Activated CD4-positive, alpha-beta T cell treated with anti-CD3 and anti-CD28 coated beads, Interleukin-2, Interleukin-6, amounts not matched to agents 100 ng/mL and 50 ng/mL, durations not matched to agents 16 hours and 8 hours (primary cell): ENCODE measurements at regions not wholly inside any gene's neighbourhood (a gene's known extent, or its start where the extent isn't known, plus 50 kb on each side); places are given as distances from the start of the nearest gene placed in this dataset.
"Not testable (repeated sequence)": the region's sequence is repeated elsewhere in the genome, so short reads cannot be mapped to it uniquely, and the experiment has no call there.

Source experiments
- DNase-seq: peaks from one replicate; pipeline ENCODE4 v3.0.0-alpha.2; 2020

GRCh38 chr1:157367091-157367739, 185.1 kb downstream of the FCRL5 start:
- no peak for DNase-seq

DNA sequence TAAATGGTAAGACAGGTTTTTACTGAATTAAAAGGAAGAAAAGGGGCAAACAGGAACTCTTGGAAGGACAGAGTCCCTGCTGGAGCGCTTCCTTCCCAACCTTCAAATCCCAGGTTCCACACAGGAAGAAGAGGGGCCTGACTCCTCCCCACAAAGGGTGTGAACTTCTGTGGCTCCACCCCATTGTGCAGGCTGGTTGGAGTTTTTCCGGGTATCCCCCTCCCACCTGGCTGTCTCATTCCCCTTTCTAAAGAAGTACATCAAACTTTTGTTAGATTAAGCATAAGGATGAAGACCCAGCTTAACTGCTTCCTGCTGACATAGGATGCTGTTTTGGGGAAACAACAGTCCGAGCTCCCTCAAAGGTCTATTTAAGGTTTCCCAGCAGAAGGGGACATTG, 187.7 kb downstream of the FCRL5 start:
- no peak for DNase-seq

- peak; percentile 22 for DNase-seq
These were observed 188.6 kb downstream of the FCRL5 start for GRCh38 chr1:157363660-157364140.

- DNase-seq = no peak
These were observed 192.3 kb downstream of the FCRL5 start for GRCh38 chr1:157360023-157360390.

GRCh38 chr1:157359314-157360022, 192.8 kb downstream of the FCRL5 start:
- no peak for DNase-seq

- DNase-seq = no peak
These were observed 195.2 kb downstream of the FCRL5 start for GRCh38 chr1:157357111-157357510.

DNA sequence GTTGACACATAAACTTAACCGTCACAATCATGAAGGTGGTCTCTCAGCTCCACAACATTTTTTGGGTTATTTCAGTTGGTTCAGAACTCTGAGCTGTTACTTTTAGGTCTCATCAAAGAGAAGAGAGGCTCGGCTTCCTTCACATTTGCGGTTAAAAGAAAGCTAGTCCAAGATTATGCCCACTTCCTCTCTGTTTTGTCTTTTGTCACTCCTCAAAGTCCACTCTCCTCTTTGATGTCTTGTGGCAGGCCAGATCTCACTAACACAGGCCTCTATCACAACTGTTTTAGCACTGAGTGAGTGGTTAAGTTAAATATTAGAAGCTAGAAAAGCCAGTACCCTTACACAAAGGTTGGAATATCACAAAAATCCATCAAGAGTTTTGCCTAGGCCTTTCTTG, 195.7 kb downstream of the FCRL5 start:
- DNase-seq = no peak

- DNase-seq = no peak
These were observed 198.8 kb downstream of the FCRL5 start for GRCh38 chr1:157353546-157353945.

DNA sequence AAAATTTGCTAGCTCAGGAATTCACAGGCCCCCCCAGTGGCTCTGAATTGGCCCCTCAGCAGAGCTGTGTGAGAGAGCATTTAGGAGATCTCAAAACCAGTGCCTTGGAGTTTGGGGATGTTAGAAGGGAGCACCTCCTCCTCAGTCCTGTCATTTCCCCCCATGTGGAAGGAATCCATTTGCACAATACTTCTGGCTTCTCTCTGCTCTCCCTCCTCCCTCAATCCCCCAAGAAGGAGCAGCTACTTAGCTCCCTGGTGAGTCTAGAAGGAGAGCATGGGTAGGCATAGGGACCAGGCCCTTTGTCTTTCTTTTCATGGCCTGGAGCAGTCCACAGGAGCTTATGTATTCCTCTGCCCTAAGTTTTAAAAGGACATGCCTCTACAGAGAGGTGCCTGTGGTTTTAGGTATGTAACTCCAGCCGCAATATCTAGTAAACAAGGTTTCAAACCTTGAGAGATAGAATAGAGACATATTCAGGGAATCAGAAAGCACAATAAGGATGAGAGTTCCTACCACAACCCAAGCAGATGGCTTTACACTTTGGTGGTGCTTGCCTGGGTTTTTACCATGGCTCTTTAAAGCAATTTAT, 199.4 kb downstream of the FCRL5 start:
- DNase-seq = no peak

GRCh38 chr1:157352216-157352615, 200.1 kb downstream of the FCRL5 start:
- no peak for DNase-seq

- not testable (repeated sequence) for DNase-seq
These were observed 200.5 kb downstream of the FCRL5 start for GRCh38 chr1:157351800-157352199.

GRCh38 chr1:157348538-157349480, 203.5 kb downstream of the FCRL5 start:
- DNase-seq = no peak

DNA sequence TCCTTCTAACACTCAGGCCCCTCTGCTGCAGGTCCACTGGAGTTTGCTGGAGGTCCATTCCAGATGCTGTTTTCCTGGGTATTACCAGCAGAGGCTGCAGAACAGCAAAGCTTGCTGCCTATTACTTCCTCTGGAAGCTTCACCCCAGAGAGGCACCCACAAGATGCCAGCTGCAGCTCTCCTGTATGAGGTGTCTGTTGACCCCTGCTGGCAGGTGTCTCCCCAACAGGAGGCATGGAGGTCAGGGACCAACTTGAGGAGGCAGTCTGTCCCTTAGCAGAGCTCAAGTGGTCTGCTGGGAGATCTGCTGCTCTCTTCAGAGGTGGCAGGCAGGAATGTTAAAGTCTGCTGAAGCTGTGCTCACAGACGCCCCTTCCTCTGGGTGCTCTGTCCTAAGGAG, 204.8 kb downstream of the FCRL5 start:
- no peak for DNase-seq

DNA sequence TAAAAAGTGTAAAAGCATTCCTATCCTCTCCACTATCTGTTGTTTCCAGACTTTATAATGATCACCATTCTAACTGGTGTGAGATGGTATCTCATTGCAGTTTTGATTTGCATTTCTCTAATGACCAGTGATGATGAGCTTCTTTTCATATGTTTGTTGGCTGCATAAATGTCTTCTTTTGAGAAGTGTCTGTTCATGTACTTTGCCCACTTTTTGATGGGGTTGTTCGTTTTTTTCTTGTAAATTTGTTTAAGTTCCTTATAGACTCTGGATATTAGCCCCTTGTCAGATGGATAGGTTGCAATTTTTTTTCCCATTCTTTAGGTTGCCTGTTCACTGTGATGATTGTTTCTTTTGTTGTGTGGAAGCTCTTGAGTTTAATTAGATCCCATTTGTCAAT, 199.6 kb upstream of the ETV3 start:
- not testable (repeated sequence) for DNase-seq

DNA sequence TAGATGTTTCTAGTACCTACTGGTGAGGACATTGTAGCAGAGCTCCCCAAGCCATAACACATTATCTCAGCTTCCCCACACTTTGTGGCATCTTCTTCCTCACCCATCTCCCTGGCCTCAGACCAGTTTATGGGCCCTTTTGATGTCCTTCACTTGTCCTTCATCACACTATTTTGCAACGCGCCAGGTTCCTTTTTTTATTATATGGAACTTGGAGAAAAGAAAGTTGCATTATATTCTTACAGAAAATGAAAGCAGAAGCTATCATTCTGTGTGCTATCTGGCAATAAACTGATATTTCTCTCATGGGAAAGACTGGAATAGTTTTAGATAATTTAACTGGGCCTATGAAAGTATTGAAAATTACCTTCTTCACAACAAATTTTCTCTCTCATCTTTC, 196.9 kb upstream of the ETV3 start:
- DNase-seq = no peak

GRCh38 chr1:157334041-157334440, 195.8 kb upstream of the ETV3 start:
- no peak for DNase-seq

DNA sequence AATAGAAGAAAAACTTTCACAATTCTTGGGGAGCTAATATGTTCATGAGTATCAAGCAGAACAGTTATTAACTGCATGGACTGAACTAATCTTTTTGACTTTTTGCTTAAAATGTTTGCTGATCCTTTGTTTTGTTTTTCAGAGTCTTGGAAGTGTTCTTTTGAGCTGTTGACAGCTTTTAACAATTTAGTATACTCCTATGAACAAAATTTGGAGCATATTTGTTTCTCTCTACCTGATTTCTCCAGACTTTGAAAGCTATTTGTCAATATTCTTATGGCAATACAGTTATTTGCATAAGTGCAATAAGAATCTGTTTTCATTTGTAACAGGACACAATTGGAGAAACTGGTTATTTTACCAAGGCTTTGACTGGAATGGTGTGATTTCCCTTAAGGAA, 192.0 kb upstream of the ETV3 start:
- not testable (repeated sequence) for DNase-seq

GRCh38 chr1:157328120-157328519, 189.9 kb upstream of the ETV3 start:
- DNase-seq = not testable (repeated sequence)

GRCh38 chr1:157326173-157326859, 188.1 kb upstream of the ETV3 start:
- DNase-seq = no peak

DNA sequence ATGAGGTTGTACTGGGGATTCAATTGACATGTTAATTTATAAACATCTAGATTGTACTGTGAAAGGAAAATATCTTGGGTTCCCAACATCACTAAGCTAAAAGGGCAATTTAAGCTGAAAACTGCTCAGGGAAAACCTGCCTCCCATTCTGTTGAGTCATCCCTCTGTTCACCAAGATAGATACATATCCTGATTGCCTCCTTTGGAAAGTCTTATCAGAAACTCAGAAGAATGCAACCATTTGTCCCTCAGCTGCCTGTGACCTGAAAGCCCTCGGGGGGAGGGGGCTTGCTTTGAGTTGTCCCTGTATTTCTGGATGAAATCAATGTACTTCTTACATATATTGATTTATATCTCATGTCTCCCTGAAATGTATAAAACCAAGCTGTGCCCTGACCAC, 187.0 kb upstream of the ETV3 start:
- DNase-seq = no peak

DNA sequence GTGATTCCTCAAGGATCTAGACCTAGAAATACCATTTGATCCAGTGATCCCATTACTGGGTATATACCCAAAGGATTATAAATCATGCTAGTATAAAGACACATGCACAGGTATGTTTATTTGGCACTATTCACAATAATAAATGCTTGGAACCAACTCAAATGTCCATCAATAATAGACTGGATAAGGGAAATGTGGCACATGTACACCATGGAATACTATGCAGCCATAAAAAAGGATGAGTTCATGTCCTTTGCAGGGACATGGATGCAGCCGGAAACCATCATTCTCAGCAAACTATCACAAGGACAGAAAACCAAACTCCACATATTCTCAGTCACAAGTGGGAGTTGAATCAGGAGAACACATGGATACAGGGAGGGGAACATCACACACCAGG, 183.8 kb upstream of the ETV3 start:
- DNase-seq = not testable (repeated sequence)

DNA sequence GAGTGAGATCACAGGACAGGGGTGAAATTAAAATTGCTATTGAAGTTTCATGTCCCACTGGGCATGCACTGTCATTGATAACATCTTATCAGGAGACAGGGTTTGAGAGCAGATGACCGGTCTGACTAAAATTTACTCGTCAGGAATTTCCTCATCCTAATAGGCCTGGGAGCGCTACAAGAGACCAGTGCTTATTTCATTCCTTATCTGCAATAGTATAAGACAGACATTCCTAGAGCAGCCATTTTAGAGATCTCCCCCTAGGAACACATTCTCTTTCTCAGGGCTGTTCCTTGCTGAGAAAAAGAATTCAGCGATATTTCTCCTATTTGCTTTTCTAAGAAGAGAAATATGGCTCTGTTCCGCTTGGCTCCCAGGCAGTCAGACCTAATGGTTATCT, 181.4 kb upstream of the ETV3 start:
- DNase-seq = no peak
